ENCODE measurements at regions not wholly inside any gene's neighbourhood (a gene's known extent, or its start where the extent isn't known, plus 50 kb on each side); places are given as distances from the start of the nearest gene placed in this dataset.
"Not testable (repeated sequence)": the region's sequence is repeated elsewhere in the genome, so short reads cannot be mapped to it uniquely, and the experiment has no call there.

- H4K20me1 ChIP-seq (ENCODE audit: insufficient read depth, low read length), result no peaks in the 10 kb centered on the region
- H3K9ac ChIP-seq (ENCODE audit: low read length), result no peak overlapping the region
- H3K79me2 ChIP-seq (ENCODE audit: insufficient read depth, low read length), result no peaks in the 10 kb centered on the region
- no peak overlapping the region for H3K4me2 ChIP-seq (ENCODE audit: low read length)
- no peaks in the 10 kb centered on the region for H3K9me2 ChIP-seq (ENCODE audit: low read depth, low read length)
- H3K9me3 ChIP-seq (ENCODE audit: low read length), result no peaks in the 10 kb centered on the region
- H3K36me3 ChIP-seq (ENCODE audit: insufficient read depth, low read length), result no peaks in the 10 kb centered on the region
- no peak overlapping the region for H2AFZ ChIP-seq (ENCODE audit: low read length)
- no peak overlapping the region for H3K4me3 ChIP-seq (ENCODE audit: low read depth, low read length, poor library complexity, severe bottlenecking)
- no peaks in the 10 kb centered on the region for H3F3A ChIP-seq (ENCODE audit: insufficient read depth, low read length)
- H3K27ac ChIP-seq (ENCODE audit: low read depth, low read length, poor library complexity, severe bottlenecking), result no peak overlapping the region
- H3K4me1 ChIP-seq (ENCODE audit: insufficient read depth, low read length, severe bottlenecking), result no peaks in the 10 kb centered on the region
- no peak for TF ChIP-seq CTCF (IDR thresholded peaks at IDR 0.05; ENCODE audit: low read length)
- no peak for TF ChIP-seq EZH2 (IDR thresholded peaks at IDR 0.05; ENCODE audit: borderline replicate concordance, low read length)
- H3K27me3 ChIP-seq (ENCODE audit: insufficient read depth, low read length), result no peaks in the 10 kb centered on the region
Observed at GRCh38 chr2:95685513-95685912, 93.7 kb downstream of the TRIM43 start.

GRCh38 chr2:95686056-95686825, 94.4 kb downstream of the TRIM43 start:
- not testable (repeated sequence) for H3K4me3 ChIP-seq (ENCODE audit: low read depth, low read length, poor library complexity, severe bottlenecking); H3K27ac ChIP-seq (ENCODE audit: low read depth, low read length, poor library complexity, severe bottlenecking); H3K9me2 ChIP-seq (ENCODE audit: low read depth, low read length); H3K9ac ChIP-seq (ENCODE audit: low read length); H2AFZ ChIP-seq (ENCODE audit: low read length); H3K4me2 ChIP-seq (ENCODE audit: low read length); H4K20me1 ChIP-seq (ENCODE audit: insufficient read depth, low read length); H3K27me3 ChIP-seq (ENCODE audit: insufficient read depth, low read length); H3F3A ChIP-seq (ENCODE audit: insufficient read depth, low read length); H3K4me1 ChIP-seq (ENCODE audit: insufficient read depth, low read length, severe bottlenecking); H3K9me3 ChIP-seq (ENCODE audit: low read length); H3K36me3 ChIP-seq (ENCODE audit: insufficient read depth, low read length); H3K79me2 ChIP-seq (ENCODE audit: insufficient read depth, low read length)

- H3K27me3 ChIP-seq (ENCODE audit: insufficient read depth, low read length); H3F3A ChIP-seq (ENCODE audit: insufficient read depth, low read length); H3K4me1 ChIP-seq (ENCODE audit: insufficient read depth, low read length, severe bottlenecking); H3K79me2 ChIP-seq (ENCODE audit: insufficient read depth, low read length); H3K27ac ChIP-seq (ENCODE audit: low read depth, low read length, poor library complexity, severe bottlenecking); H3K9me2 ChIP-seq (ENCODE audit: low read depth, low read length); H2AFZ ChIP-seq (ENCODE audit: low read length); H3K9ac ChIP-seq (ENCODE audit: low read length); H3K4me3 ChIP-seq (ENCODE audit: low read depth, low read length, poor library complexity, severe bottlenecking); H4K20me1 ChIP-seq (ENCODE audit: insufficient read depth, low read length); H3K9me3 ChIP-seq (ENCODE audit: low read length); H3K36me3 ChIP-seq (ENCODE audit: insufficient read depth, low read length); H3K4me2 ChIP-seq (ENCODE audit: low read length): not testable (repeated sequence)
Observed at GRCh38 chr2:95687852-95688251, 96.1 kb downstream of the TRIM43 start.

GRCh38 chr2:95691210-95691609, 99.4 kb downstream of the TRIM43 start:
- H3K9me3 ChIP-seq (ENCODE audit: low read length); H3K4me1 ChIP-seq (ENCODE audit: insufficient read depth, low read length, severe bottlenecking); H3K79me2 ChIP-seq (ENCODE audit: insufficient read depth, low read length); H3K9me2 ChIP-seq (ENCODE audit: low read depth, low read length); H3K4me2 ChIP-seq (ENCODE audit: low read length); H3K4me3 ChIP-seq (ENCODE audit: low read depth, low read length, poor library complexity, severe bottlenecking); H3K27me3 ChIP-seq (ENCODE audit: insufficient read depth, low read length); H4K20me1 ChIP-seq (ENCODE audit: insufficient read depth, low read length); H3K36me3 ChIP-seq (ENCODE audit: insufficient read depth, low read length); H3K9ac ChIP-seq (ENCODE audit: low read length); H3F3A ChIP-seq (ENCODE audit: insufficient read depth, low read length); H2AFZ ChIP-seq (ENCODE audit: low read length); H3K27ac ChIP-seq (ENCODE audit: low read depth, low read length, poor library complexity, severe bottlenecking): not testable (repeated sequence)

- H3K4me3 ChIP-seq (ENCODE audit: low read depth, low read length, poor library complexity, severe bottlenecking); H3F3A ChIP-seq (ENCODE audit: insufficient read depth, low read length); H2AFZ ChIP-seq (ENCODE audit: low read length); H4K20me1 ChIP-seq (ENCODE audit: insufficient read depth, low read length); H3K9ac ChIP-seq (ENCODE audit: low read length); H3K9me3 ChIP-seq (ENCODE audit: low read length); H3K27ac ChIP-seq (ENCODE audit: low read depth, low read length, poor library complexity, severe bottlenecking); H3K9me2 ChIP-seq (ENCODE audit: low read depth, low read length); H3K27me3 ChIP-seq (ENCODE audit: insufficient read depth, low read length); H3K79me2 ChIP-seq (ENCODE audit: insufficient read depth, low read length); H3K4me1 ChIP-seq (ENCODE audit: insufficient read depth, low read length, severe bottlenecking); H3K36me3 ChIP-seq (ENCODE audit: insufficient read depth, low read length); H3K4me2 ChIP-seq (ENCODE audit: low read length): not testable (repeated sequence)
Observed at GRCh38 chr2:95693071-95693846, 101.5 kb downstream of the TRIM43 start.
